ENCODE measurements at regions not wholly inside any gene's neighbourhood (a gene's known extent, or its start where the extent isn't known, plus 50 kb on each side); places are given as distances from the start of the nearest gene placed in this dataset.
"Not testable (repeated sequence)": the region's sequence is repeated elsewhere in the genome, so short reads cannot be mapped to it uniquely, and the experiment has no call there.

- H3K9ac ChIP-seq (ENCODE audit: control insufficient read depth, insufficient read depth, low read length); H3K9me3 ChIP-seq (replicated peaks; ENCODE audit: control insufficient read depth, insufficient read depth, low read length); H3K36me3 ChIP-seq (ENCODE audit: control insufficient read depth in 2 of 2, insufficient read depth in 2 of 2, low read length in 1 of 2); H2AFZ ChIP-seq (ENCODE audit: control insufficient read depth, low read depth, low read length); H4K20me1 ChIP-seq (ENCODE audit: control insufficient read depth, insufficient read depth); SMC1A ChIA-PET (ENCODE audit: uncharacterized antibody, unreplicated experiment); BruUV-seq (replicated peaks); H3K27ac ChIP-seq (ENCODE audit: control insufficient read depth, insufficient read depth); CTCF ChIA-PET; H3K4me2 ChIP-seq (ENCODE audit: control insufficient read depth, insufficient read depth); H3K27me3 ChIP-seq (replicated peaks in 1 of 2; ENCODE audit: control insufficient read depth in 2 of 2, insufficient read depth in 2 of 2, low read length in 1 of 2); DNase-seq (ENCODE audit: low read depth, low spot score); intact Hi-C loops (cut with micrococcal nuclease; ENCODE audit: unreplicated experiment); H3K79me2 ChIP-seq (ENCODE audit: control insufficient read depth, insufficient read depth, low read length); POLR2A ChIA-PET; H3K4me3 ChIP-seq; RAD21 ChIA-PET (ENCODE audit: unreplicated experiment); H3K4me1 ChIP-seq (ENCODE audit: control insufficient read depth, insufficient read depth, low read length); in situ Hi-C loops (cut with MboI); ATAC-seq; FAIRE-seq: not testable (repeated sequence)
- 0% methylated on average over 1 of the region's 1 CpG for WGBS (ENCODE audit: insufficient coverage, insufficient replicate concordance, low lambda C conversion rate, missing lambda C conversion rate)
These were observed 122.1 kb upstream of the OTOS start for GRCh38 chr2:240262578-240262977.

- in situ Hi-C loops (cut with MboI) = no loop called here
- H3K4me3 ChIP-seq = no peak overlapping the region
- intact Hi-C loops (cut with micrococcal nuclease; ENCODE audit: unreplicated experiment) = no loop called here
- SMC1A ChIA-PET (ENCODE audit: uncharacterized antibody, unreplicated experiment) = no interaction called here
- CTCF ChIA-PET = no interaction called here
- no peak for ATAC-seq
- H3K27me3 ChIP-seq (replicated peaks in 1 of 2; ENCODE audit: control insufficient read depth in 2 of 2, insufficient read depth in 2 of 2, low read length in 1 of 2) = no peaks in the 10 kb centered on the region
- POLR2A ChIA-PET = no interaction called here
- H3K9me3 ChIP-seq (replicated peaks; ENCODE audit: control insufficient read depth, insufficient read depth, low read length) = peaks cover 2% of the 10 kb centered on the region; the same call in 1 of the 3 replicates
- H3K27ac ChIP-seq (ENCODE audit: control insufficient read depth, insufficient read depth) = no peak overlapping the region
- no peak overlapping the region for H2AFZ ChIP-seq (ENCODE audit: control insufficient read depth, low read depth, low read length)
- TF ChIP-seq E2F4 (IDR thresholded peaks at IDR 0.05; ENCODE audit: low read depth, low read length) (no peak), CUX1 (IDR thresholded peaks at IDR 0.05; ENCODE audit: insufficient replicate concordance, low read depth, low read length) (no peak), POLR2AphosphoS5 (IDR thresholded peaks at IDR 0.05; ENCODE audit: low read length) (no peak), HCFC1 (IDR thresholded peaks at IDR 0.05; ENCODE audit: low read length) (no peak), RELB (IDR thresholded peaks at IDR 0.05; ENCODE audit: low read depth) (no peak), BACH1 (IDR thresholded peaks at IDR 0.05; ENCODE audit: borderline replicate concordance) (no peak), STAT3 (IDR thresholded peaks at IDR 0.05; ENCODE audit: low read depth, low read length) (no peak), RCOR1 (conservative IDR thresholded peaks at IDR 0.05; ENCODE audit: low read depth, low read length) (no peak)
- no TSS peak for BruUV-seq (replicated peaks)
- no peak for DNase-seq (ENCODE audit: low read depth, low spot score)
- 43% methylated on average over 3 of the region's 3 CpGs for WGBS (ENCODE audit: insufficient coverage, insufficient replicate concordance, low lambda C conversion rate, missing lambda C conversion rate)
- no peak for FAIRE-seq
- no peak overlapping the region for H3K4me2 ChIP-seq (ENCODE audit: control insufficient read depth, insufficient read depth)
- RAD21 ChIA-PET (ENCODE audit: unreplicated experiment) = no interaction called here
- H3K9ac ChIP-seq (ENCODE audit: control insufficient read depth, insufficient read depth, low read length) = no peak overlapping the region
- H4K20me1 ChIP-seq (ENCODE audit: control insufficient read depth, insufficient read depth) = no peaks in the 10 kb centered on the region
- H3K36me3 ChIP-seq (ENCODE audit: control insufficient read depth in 2 of 2, insufficient read depth in 2 of 2, low read length in 1 of 2) = no peaks in the 10 kb centered on the region
- no peaks in the 10 kb centered on the region for H3K79me2 ChIP-seq (ENCODE audit: control insufficient read depth, insufficient read depth, low read length)
- H3K4me1 ChIP-seq (ENCODE audit: control insufficient read depth, insufficient read depth, low read length) = no peaks in the 10 kb centered on the region
These were observed 128.9 kb upstream of the OTOS start for GRCh38 chr2:240269380-240269779.

Measured in GM12878 (cell line).